Mucosa of stomach (tissue), 1 donor: ENCODE measurements at regions not wholly inside any gene's neighbourhood (a gene's known extent, or its start where the extent isn't known, plus 50 kb on each side); places are given as distances from the start of the nearest gene placed in this dataset.

Experiments used
- H3K27me3 ChIP-seq: one replicate; pipeline ENCODE4 v1.7.0; 2013; ENCODE audit warnings: mild to moderate bottlenecking, low read length; ENCODE audit not compliant: control insufficient read depth, insufficient read depth
- H3K36me3 ChIP-seq: one replicate; pipeline ENCODE4 v1.7.0; 2013; ENCODE audit warnings: low read length; ENCODE audit not compliant: control insufficient read depth, insufficient read depth
- H3K4me1 ChIP-seq: one replicate; pipeline ENCODE4 v1.7.0; 2013; ENCODE audit warnings: mild to moderate bottlenecking, low read length; ENCODE audit not compliant: control insufficient read depth, insufficient read depth
- H3K4me3 ChIP-seq: one replicate; pipeline ENCODE4 v1.7.0; 2013; ENCODE audit warnings: low read length
- H3K9ac ChIP-seq: one replicate; pipeline ENCODE4 v1.7.0; 2013; ENCODE audit warnings: mild to moderate bottlenecking, low read length, moderate library complexity
- H3K9me3 ChIP-seq: one replicate; pipeline ENCODE4 v1.7.0; 2013; ENCODE audit warnings: mild to moderate bottlenecking, low read length, moderate library complexity; ENCODE audit not compliant: control insufficient read depth
- donor health status: Pancreatic carcinoma.

GRCh38 chr4:178288462-178288861 is 846.2 kb upstream of the AGA start:
- H3K27me3 ChIP-seq: no peaks in the 10 kb centered on the region
- no peak overlapping the region for H3K9ac ChIP-seq
- H3K9me3 ChIP-seq: no peaks in the 10 kb centered on the region
- H3K36me3 ChIP-seq: no peaks in the 10 kb centered on the region
- H3K4me1 ChIP-seq: no peaks in the 10 kb centered on the region
- H3K4me3 ChIP-seq: no peak overlapping the region

- Histone ChIP-seq H3K4me1 (no peaks in the 10 kb centered on the region), H3K9me3 (no peaks in the 10 kb centered on the region), H3K4me3 (no peak overlapping the region), H3K27me3 (no peaks in the 10 kb centered on the region), H3K36me3 (no peaks in the 10 kb centered on the region), H3K9ac (no peak overlapping the region)
These were observed 851.4 kb upstream of the AGA start for GRCh38 chr4:178293601-178294000.

GRCh38 chr4:178296669-178297068 is 854.4 kb upstream of the AGA start:
- H3K27me3 ChIP-seq: no peaks in the 10 kb centered on the region
- no peaks in the 10 kb centered on the region for H3K9me3 ChIP-seq
- no peak overlapping the region for H3K9ac ChIP-seq
- H3K36me3 ChIP-seq: no peaks in the 10 kb centered on the region
- H3K4me3 ChIP-seq: no peak overlapping the region
- H3K4me1 ChIP-seq: no peaks in the 10 kb centered on the region

GRCh38 chr4:178306565-178306964 is 864.3 kb upstream of the AGA start:
- Histone ChIP-seq H3K9me3 (no peaks in the 10 kb centered on the region), H3K4me3 (no peak overlapping the region), H3K27me3 (no peaks in the 10 kb centered on the region), H3K36me3 (no peaks in the 10 kb centered on the region), H3K9ac (no peak overlapping the region), H3K4me1 (no peaks in the 10 kb centered on the region)

DNA sequence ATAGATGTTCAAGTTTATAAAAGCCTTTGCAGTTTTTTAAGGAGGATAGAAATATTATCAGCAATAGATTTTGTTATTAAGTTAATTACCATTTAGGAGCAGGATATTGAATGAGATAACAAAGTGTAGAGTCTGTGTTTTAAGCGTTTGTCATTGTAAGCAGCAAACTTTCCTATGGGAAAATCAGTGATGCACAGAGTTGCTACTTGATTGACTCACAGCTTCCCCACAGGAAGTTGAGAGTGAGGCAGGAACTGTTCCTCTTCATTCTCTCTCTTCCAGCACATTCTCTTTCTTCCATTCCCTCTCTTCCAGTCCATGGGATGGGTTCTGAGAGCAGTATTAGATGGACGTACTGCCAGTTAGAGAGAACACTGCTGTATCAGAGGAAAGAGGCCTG is 867.7 kb upstream of the AGA start:
- Histone ChIP-seq H3K4me3 (no peak overlapping the region), H3K9me3 (no peaks in the 10 kb centered on the region), H3K9ac (no peak overlapping the region), H3K36me3 (no peaks in the 10 kb centered on the region), H3K4me1 (no peaks in the 10 kb centered on the region), H3K27me3 (no peaks in the 10 kb centered on the region)

- Histone ChIP-seq H3K27me3 (no peaks in the 10 kb centered on the region), H3K4me1 (no peaks in the 10 kb centered on the region), H3K36me3 (no peaks in the 10 kb centered on the region), H3K4me3 (no peak overlapping the region), H3K9ac (no peak overlapping the region), H3K9me3 (no peaks in the 10 kb centered on the region)
These were observed 869.8 kb upstream of the AGA start for GRCh38 chr4:178311997-178312396.

GRCh38 chr4:178314287-178314686 is 872.0 kb upstream of the AGA start:
- no peaks in the 10 kb centered on the region for H3K4me1 ChIP-seq
- H3K27me3 ChIP-seq: no peaks in the 10 kb centered on the region
- no peaks in the 10 kb centered on the region for H3K9me3 ChIP-seq
- H3K9ac ChIP-seq: no peak overlapping the region
- H3K4me3 ChIP-seq: no peak overlapping the region
- H3K36me3 ChIP-seq: no peaks in the 10 kb centered on the region

- no peaks in the 10 kb centered on the region for H3K4me1 ChIP-seq
- no peaks in the 10 kb centered on the region for H3K36me3 ChIP-seq
- H3K27me3 ChIP-seq: no peaks in the 10 kb centered on the region
- H3K4me3 ChIP-seq: no peak overlapping the region
- no peaks in the 10 kb centered on the region for H3K9me3 ChIP-seq
- no peak overlapping the region for H3K9ac ChIP-seq
These were observed 874.0 kb upstream of the AGA start for GRCh38 chr4:178316211-178316610.

GRCh38 chr4:178320003-178320402 is 877.8 kb upstream of the AGA start:
- Histone ChIP-seq H3K4me1 (no peaks in the 10 kb centered on the region), H3K9ac (no peak overlapping the region), H3K4me3 (no peak overlapping the region), H3K27me3 (no peaks in the 10 kb centered on the region), H3K9me3 (no peaks in the 10 kb centered on the region), H3K36me3 (no peaks in the 10 kb centered on the region)

DNA sequence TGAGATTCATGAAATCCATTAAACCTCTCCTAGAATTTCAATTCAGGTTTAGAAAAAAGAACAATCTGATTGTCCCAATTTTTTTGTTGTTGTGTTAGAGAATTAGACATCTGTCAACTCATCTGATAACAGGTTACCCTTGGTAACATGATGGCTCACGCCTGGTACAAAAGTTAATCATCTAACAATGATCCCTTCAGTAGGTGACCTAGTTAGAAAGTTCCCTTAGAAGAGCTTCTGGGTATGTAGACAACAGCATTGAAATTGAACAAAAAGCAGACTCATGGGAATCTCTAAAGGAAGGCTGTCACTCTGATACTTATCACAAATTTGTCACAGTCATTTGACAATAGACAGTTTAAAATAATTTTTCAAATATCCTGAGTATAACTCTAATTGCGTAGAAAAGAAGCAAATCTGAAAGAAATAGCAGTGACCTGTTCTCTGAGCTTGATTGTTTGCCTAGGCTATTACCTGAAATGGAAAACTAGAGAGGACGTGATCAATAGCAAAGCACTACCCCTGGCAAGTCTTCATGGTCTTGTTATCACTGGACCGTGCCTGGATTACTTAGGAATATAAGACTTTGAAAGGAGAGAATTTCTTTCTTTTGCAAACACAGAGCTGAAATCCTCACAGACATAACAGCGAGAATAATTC is 880.4 kb upstream of the AGA start:
- Histone ChIP-seq H3K9me3 (no peaks in the 10 kb centered on the region), H3K36me3 (no peaks in the 10 kb centered on the region), H3K4me3 (no peak overlapping the region), H3K4me1 (no peaks in the 10 kb centered on the region), H3K9ac (no peak overlapping the region), H3K27me3 (no peaks in the 10 kb centered on the region)

DNA sequence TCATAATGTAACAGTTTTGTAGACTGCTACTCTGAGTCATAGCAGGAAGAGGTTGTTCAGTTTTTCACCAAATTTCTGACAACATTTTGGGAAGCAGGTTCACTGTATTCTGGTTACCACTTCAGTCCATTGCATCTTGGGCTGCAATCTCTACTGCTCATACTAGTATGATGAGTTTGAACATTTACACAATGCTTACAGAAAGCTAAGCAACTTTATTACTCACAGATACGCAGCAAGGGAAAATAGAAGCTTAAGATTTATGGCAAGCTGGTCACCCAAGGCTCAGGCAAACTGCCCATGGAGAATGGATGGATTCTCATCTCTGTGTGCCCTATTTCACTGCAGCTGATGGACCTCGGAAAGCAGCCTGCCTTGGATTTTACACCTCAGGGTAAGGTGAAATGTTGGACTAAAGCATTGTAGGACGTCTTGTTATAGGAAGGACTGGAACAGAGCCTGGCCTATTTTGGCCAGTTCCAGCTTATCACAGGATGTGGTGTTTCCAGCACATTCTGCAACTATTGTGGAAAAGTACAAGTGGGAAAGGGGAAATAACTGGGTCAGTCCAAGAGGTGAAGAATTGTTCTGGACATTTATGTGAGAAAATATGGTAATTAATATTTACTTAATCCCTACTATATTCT is 887.1 kb upstream of the AGA start:
- H3K27me3 ChIP-seq: no peaks in the 10 kb centered on the region
- H3K36me3 ChIP-seq: no peaks in the 10 kb centered on the region
- no peaks in the 10 kb centered on the region for H3K4me1 ChIP-seq
- no peaks in the 10 kb centered on the region for H3K9me3 ChIP-seq
- H3K4me3 ChIP-seq: no peak overlapping the region
- H3K9ac ChIP-seq: no peak overlapping the region

DNA sequence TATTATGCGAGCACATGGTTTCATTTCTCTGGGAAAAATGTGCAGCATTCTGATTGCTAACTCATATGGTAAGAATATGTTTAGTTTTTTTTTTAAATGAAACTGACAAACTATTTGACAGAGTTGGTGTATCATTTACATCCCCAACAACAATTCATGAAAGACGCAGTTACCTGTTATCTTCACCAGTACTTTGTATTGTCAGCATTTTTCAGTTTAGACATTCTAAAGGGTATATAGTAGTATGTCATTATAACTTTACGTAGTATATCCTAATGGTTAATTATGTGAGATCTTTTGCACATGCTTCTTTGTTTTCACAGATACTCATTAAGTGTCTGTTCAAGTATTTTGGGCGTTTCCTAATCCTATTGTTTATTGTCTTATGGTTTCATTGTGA is 891.1 kb upstream of the AGA start:
- H3K4me3 ChIP-seq: no peak overlapping the region
- no peaks in the 10 kb centered on the region for H3K27me3 ChIP-seq
- H3K36me3 ChIP-seq: no peaks in the 10 kb centered on the region
- H3K9ac ChIP-seq: no peak overlapping the region
- H3K4me1 ChIP-seq: no peaks in the 10 kb centered on the region
- H3K9me3 ChIP-seq: no peaks in the 10 kb centered on the region

GRCh38 chr4:178339769-178340168 is 897.5 kb upstream of the AGA start:
- Histone ChIP-seq H3K4me1 (no peaks in the 10 kb centered on the region), H3K27me3 (no peaks in the 10 kb centered on the region), H3K9me3 (no peaks in the 10 kb centered on the region), H3K36me3 (no peaks in the 10 kb centered on the region), H3K4me3 (no peak overlapping the region), H3K9ac (no peak overlapping the region)
